ENCODE measurements at regions not wholly inside any gene's neighbourhood (a gene's known extent, or its start where the extent isn't known, plus 50 kb on each side); places are given as distances from the start of the nearest gene placed in this dataset.

DNA sequence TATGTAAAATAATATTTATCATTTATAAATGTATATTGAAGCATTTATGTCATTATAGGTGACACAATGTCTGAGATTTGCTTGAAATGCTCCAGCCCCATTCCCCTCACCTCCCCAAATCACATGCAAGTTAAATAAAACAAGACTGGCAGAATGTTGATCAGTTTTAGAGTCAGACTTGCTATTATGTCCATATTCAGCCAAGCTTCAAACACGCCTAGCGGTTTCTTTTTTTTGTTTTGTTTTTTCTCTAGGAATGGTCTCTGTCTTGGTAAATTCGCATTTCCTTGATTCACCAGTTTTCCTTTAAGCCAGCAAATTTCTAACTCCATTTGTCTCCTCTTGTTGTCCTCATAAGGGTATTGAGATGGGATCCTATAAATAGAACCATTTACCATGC is 153.0 kb upstream of the HMHB1 start:
- Histone ChIP-seq H3K27me3 (no peaks in the 10 kb centered on the region), H3K4me1 (ENCODE audit: insufficient read depth) (no peaks in the 10 kb centered on the region), H3K36me3 (replicated peaks; ENCODE audit: insufficient read depth, low read depth) (no peaks in the 10 kb centered on the region), H3K9me3 (ENCODE audit: low read depth) (no peaks in the 10 kb centered on the region), H3K4me3 (no peak overlapping the region), H4K20me1 (ENCODE audit: insufficient read depth, poor library complexity, severe bottlenecking) (no peaks in the 10 kb centered on the region), H3K4me2 (no peak overlapping the region), H3K79me2 (no peaks in the 10 kb centered on the region), H3K27ac (peak overlapping the region; percentile 9), H2AFZ (no peak overlapping the region), H3K9me2 (replicated peaks; ENCODE audit: insufficient read depth) (no peaks in the 10 kb centered on the region)
- DNase-seq (ENCODE audit: low spot score), result no peak
- TF ChIP-seq EZH2phosphoT487 (IDR thresholded peaks at IDR 0.05; ENCODE audit: low read depth, severe bottlenecking, unreplicated experiment) (no peak), EZH2 (IDR thresholded peaks at IDR 0.05; ENCODE audit: borderline replicate concordance) (no peak)
- TF ChIP-seq, protein P1, sequence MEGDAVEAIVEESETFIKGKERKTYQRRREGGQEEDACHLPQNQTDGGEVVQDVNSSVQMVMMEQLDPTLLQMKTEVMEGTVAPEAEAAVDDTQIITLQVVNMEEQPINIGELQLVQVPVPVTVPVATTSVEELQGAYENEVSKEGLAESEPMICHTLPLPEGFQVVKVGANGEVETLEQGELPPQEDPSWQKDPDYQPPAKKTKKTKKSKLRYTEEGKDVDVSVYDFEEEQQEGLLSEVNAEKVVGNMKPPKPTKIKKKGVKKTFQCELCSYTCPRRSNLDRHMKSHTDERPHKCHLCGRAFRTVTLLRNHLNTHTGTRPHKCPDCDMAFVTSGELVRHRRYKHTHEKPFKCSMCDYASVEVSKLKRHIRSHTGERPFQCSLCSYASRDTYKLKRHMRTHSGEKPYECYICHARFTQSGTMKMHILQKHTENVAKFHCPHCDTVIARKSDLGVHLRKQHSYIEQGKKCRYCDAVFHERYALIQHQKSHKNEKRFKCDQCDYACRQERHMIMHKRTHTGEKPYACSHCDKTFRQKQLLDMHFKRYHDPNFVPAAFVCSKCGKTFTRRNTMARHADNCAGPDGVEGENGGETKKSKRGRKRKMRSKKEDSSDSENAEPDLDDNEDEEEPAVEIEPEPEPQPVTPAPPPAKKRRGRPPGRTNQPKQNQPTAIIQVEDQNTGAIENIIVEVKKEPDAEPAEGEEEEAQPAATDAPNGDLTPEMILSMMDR (IDR thresholded peaks at IDR 0.05; ENCODE audit: poor library complexity), result no peak
- WGBS (ENCODE audit: low lambda C conversion rate, missing lambda C conversion rate), result 99% methylated on average over 3 of the region's 3 CpGs

DNA sequence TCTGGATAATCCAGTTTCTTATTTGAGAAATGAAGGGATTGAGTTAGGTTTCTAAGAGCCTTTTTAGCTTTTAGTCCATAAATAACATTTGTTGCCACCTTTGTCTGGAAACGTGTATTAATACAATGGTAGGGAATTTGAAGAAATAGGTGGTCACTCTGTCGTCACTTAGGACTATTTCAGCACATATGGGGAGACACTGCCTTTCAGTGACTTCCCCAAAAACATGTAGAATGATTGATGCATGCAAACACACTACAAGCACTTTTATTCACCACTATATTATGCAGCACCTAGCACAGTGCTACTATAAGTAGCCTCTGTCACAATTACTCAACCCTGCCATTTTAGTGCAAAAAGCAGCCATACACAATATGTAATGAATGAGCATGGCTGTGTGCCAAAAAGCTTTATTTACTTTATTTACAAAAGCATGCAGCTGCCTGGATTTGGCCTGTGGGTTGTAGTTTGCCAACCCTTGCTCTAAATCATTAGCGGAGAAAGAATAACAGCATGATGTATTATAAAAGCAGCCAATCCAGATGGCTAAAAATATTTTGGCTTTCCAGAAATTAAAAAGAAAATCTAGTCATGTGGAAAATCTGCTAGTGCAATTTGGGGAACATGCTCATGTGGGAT is 154.2 kb upstream of the HMHB1 start:
- no peak overlapping the region for H3K27ac ChIP-seq
- TF ChIP-seq EZH2 (IDR thresholded peaks at IDR 0.05; ENCODE audit: borderline replicate concordance), result no peak
- H3K4me3 ChIP-seq, result no peak overlapping the region
- 78% methylated on average over 3 of the region's 3 CpGs for WGBS (ENCODE audit: low lambda C conversion rate, missing lambda C conversion rate)
- no peak overlapping the region for H2AFZ ChIP-seq
- no peaks in the 10 kb centered on the region for H4K20me1 ChIP-seq (ENCODE audit: insufficient read depth, poor library complexity, severe bottlenecking)
- peak; percentile 34 for DNase-seq (ENCODE audit: low spot score)
- no peaks in the 10 kb centered on the region for H3K4me1 ChIP-seq (ENCODE audit: insufficient read depth)
- no peaks in the 10 kb centered on the region for H3K79me2 ChIP-seq
- no peaks in the 10 kb centered on the region for H3K27me3 ChIP-seq
- H3K9me2 ChIP-seq (replicated peaks; ENCODE audit: insufficient read depth), result no peaks in the 10 kb centered on the region
- H3K36me3 ChIP-seq (replicated peaks; ENCODE audit: insufficient read depth, low read depth), result no peaks in the 10 kb centered on the region
- no peak overlapping the region for H3K4me2 ChIP-seq
- no peaks in the 10 kb centered on the region for H3K9me3 ChIP-seq (ENCODE audit: low read depth)

DNA sequence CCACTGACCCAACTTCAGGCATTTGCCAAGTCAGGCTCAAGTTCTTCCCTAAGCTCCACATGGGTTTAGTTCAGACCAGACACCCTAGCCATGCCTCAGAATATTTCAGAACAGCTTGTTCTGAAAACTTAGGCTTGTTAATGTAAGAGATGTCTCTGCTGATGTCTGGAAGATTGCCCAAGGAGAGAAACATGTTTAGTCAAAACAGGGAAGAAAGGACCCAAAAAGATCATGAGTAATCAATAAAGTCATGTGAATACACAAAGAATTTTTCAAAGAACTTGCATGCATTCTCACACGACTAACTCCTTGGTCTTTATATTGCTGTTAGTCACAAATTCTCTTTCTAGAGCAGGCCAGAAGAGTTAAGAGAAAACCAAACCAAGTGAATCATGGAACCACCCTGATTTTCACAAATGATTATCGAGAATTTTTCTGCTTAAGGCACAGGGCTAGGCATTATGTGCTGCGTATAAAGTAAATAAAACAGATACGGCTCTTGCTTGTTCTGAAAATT is 158.1 kb upstream of the HMHB1 start:
- Histone ChIP-seq H2AFZ (no peak overlapping the region), H4K20me1 (ENCODE audit: insufficient read depth, poor library complexity, severe bottlenecking) (no peaks in the 10 kb centered on the region), H3K27me3 (no peaks in the 10 kb centered on the region), H3K27ac (no peak overlapping the region), H3K4me1 (ENCODE audit: insufficient read depth) (no peaks in the 10 kb centered on the region), H3K79me2 (no peaks in the 10 kb centered on the region), H3K4me3 (no peak overlapping the region), H3K9me3 (ENCODE audit: low read depth) (no peaks in the 10 kb centered on the region), H3K36me3 (replicated peaks; ENCODE audit: insufficient read depth, low read depth) (no peaks in the 10 kb centered on the region), H3K9me2 (replicated peaks; ENCODE audit: insufficient read depth) (no peaks in the 10 kb centered on the region), H3K4me2 (no peak overlapping the region)
- TF ChIP-seq EZH2phosphoT487 (IDR thresholded peaks at IDR 0.05; ENCODE audit: low read depth, severe bottlenecking, unreplicated experiment), result no peak
- TF ChIP-seq, protein P1 (IDR thresholded peaks at IDR 0.05; ENCODE audit: poor library complexity), result no peak
- no peak for TF ChIP-seq EZH2 (IDR thresholded peaks at IDR 0.05; ENCODE audit: borderline replicate concordance)
- WGBS (ENCODE audit: low lambda C conversion rate, missing lambda C conversion rate), result 96% methylated on average over 4 of the region's 4 CpGs
- DNase-seq (ENCODE audit: low spot score), result no peak

DNA sequence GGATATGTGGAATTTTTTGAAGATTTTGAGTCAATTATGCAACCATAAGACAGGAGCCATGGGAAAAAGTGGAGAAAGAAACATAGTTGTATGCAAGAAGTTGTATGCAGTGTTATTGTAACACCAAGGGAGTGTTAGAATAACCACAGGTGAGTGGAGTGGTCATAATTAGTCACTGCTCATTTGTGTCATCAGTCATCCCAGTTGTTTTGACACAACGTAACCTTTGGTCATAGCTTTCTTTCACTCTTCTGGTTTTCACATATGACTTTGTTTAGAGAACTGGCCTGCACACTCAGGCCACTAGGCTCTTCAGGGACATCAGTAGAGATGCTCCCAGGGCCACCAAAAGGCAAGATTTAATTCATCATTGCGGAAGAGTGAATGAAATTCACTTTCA is 158.7 kb upstream of the HMHB1 start:
- H3K79me2 ChIP-seq, result no peaks in the 10 kb centered on the region
- no peaks in the 10 kb centered on the region for H4K20me1 ChIP-seq (ENCODE audit: insufficient read depth, poor library complexity, severe bottlenecking)
- H3K9me3 ChIP-seq (ENCODE audit: low read depth), result no peaks in the 10 kb centered on the region
- H3K4me3 ChIP-seq, result no peak overlapping the region
- no peaks in the 10 kb centered on the region for H3K9me2 ChIP-seq (replicated peaks; ENCODE audit: insufficient read depth)
- 88% methylated on average over 2 of the region's 2 CpGs for WGBS (ENCODE audit: low lambda C conversion rate, missing lambda C conversion rate)
- no peaks in the 10 kb centered on the region for H3K27me3 ChIP-seq
- H3K4me1 ChIP-seq (ENCODE audit: insufficient read depth), result no peaks in the 10 kb centered on the region
- no peak overlapping the region for H3K27ac ChIP-seq
- H3K36me3 ChIP-seq (replicated peaks; ENCODE audit: insufficient read depth, low read depth), result no peaks in the 10 kb centered on the region
- no peak overlapping the region for H2AFZ ChIP-seq
- no peak overlapping the region for H3K4me2 ChIP-seq
- no peak for DNase-seq (ENCODE audit: low spot score)
- TF ChIP-seq, protein P1 (IDR thresholded peaks at IDR 0.05; ENCODE audit: poor library complexity), result no peak
- TF ChIP-seq EZH2 (IDR thresholded peaks at IDR 0.05; ENCODE audit: borderline replicate concordance) (no peak), EZH2phosphoT487 (IDR thresholded peaks at IDR 0.05; ENCODE audit: low read depth, severe bottlenecking, unreplicated experiment) (no peak)

All from hepatocyte (in vitro differentiated cells).